Gastroesophageal sphincter (tissue), 4 donors: ENCODE measurements at regions not wholly inside any gene's neighbourhood (a gene's known extent, or its start where the extent isn't known, plus 50 kb on each side); places are given as distances from the start of the nearest gene placed in this dataset.
"Not testable (repeated sequence)": the region's sequence is repeated elsewhere in the genome, so short reads cannot be mapped to it uniquely, and the experiment has no call there.

Experiments
- ATAC-seq: fragments of 150-250 bp; one replicate; pipeline ENCODE4 v1.9.1; 2016; ENCODE audit warnings: mild to moderate bottlenecking, moderate library complexity
- H3K27ac ChIP-seq, 4 donors: fragments of 200-600 bp; sonication (generic) in 3 of 4; 1 replicate in 3 of 4; 2 replicates in 1 of 4; pipeline ENCODE4 v1.5.1; 2016 to 2019
- H3K27me3 ChIP-seq: fragments of 200-600 bp; sonication (generic); one replicate; pipeline ENCODE4 v1.5.1; 2019
- H3K36me3 ChIP-seq, 2 donors: fragments of 200-600 bp; sonication (generic); one replicate each; pipeline ENCODE4 v1.5.1; 2019; ENCODE audit warnings: control low read depth in 1 of 2
- H3K4me1 ChIP-seq, 3 donors: fragments of 200-600 bp; sonication (generic); 1 replicate in 2 of 3; 2 replicates in 1 of 3; pipeline ENCODE4 v1.5.1; 2016 to 2019; ENCODE audit warnings: control low read depth in 2 of 3
- H3K4me3 ChIP-seq, 2 donors: fragments of 200-600 bp; sonication (generic); one replicate each; pipeline ENCODE4 v1.5.1; 2019; ENCODE audit warnings: mild to moderate bottlenecking in 1 of 2, moderate library complexity in 1 of 2
- H3K9me3 ChIP-seq, 3 donors: fragments of 200-600 bp; sonication (generic); one replicate each; pipeline ENCODE4 v1.5.1; 2017 to 2019; ENCODE audit warnings: control low read depth in 2 of 3
- EP300 ChIP-seq: sonication (generic); formaldehyde crosslinking; IDR thresholded peaks from one replicate; pipeline ENCODE4 v1.6.1; 2017; ENCODE audit warnings: antibody characterized with exemption, mild to moderate bottlenecking
- POLR2A ChIP-seq, 2 donors: fragments of 450-650 bp; IDR thresholded peaks; one replicate each; pipeline ENCODE4 v1.6.1; 2017; ENCODE audit warnings: antibody characterized with exemption in 2 of 2, mild to moderate bottlenecking in 2 of 2, moderate library complexity in 1 of 2
- POLR2AphosphoS5 ChIP-seq: sonication (generic); formaldehyde crosslinking; IDR thresholded peaks from one replicate; pipeline ENCODE4 v1.6.1; 2017; ENCODE audit warnings: antibody characterized with exemption
- WGBS, 2 donors: methylation state at CpG; one replicate each; pipeline ENCODE4 v1.1.5; 2018; ENCODE audit warnings: low coverage in 1 of 2; 5-methylcytosine and 5-hydroxymethylcytosine counted together
- TF ChIP-seq, protein P1 (sequence below), 4 experiments: fragments of 200-600 bp in 2 of 4; fragments of 450-650 bp in 2 of 4; sonication (generic) in 1 of 4; IDR thresholded peaks; one replicate each; pipeline ENCODE4 v1.5.1; 2017 to 2019; ENCODE audit warnings: antibody characterized with exemption in 4 of 4, mild to moderate bottlenecking in 2 of 4, moderate library complexity in 2 of 4

DNA sequence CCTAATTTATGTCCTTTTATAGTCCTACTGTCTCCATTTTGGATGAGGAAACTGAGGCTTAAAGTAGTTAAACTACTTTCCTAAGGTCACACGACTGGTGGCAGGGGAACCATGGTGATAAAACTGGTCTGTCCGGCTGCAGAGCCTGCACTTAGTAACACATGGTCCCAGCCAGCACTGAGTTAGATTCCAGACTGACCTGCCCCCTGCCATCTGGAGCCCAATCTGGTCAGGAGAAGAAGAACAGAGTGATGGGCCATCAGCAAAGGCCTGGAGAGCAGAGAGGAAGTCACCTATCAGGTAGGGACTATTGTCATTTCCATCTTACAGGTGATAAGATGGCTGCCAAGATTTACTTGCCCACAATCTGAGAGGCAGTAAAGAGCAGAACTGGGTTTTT is 86.6 kb upstream of the SLC25A48 start:
- WGBS, 2 donors: 67 to 83% methylated on average over 1 to 2 of the region's 2 CpGs
- Histone ChIP-seq H3K9me3 (peaks cover 0 to 21% (median 0%) of the 10 kb centered on the region in 3 donors), H3K27me3 (no peaks in the 10 kb centered on the region), H3K4me1 (no peaks in the 10 kb centered on the region), H3K27ac (no peak overlapping the region), H3K4me3 (no peak overlapping the region), H3K36me3 (no peaks in the 10 kb centered on the region)
- no peak for TF ChIP-seq POLR2AphosphoS5
- TF ChIP-seq, protein P1, sequence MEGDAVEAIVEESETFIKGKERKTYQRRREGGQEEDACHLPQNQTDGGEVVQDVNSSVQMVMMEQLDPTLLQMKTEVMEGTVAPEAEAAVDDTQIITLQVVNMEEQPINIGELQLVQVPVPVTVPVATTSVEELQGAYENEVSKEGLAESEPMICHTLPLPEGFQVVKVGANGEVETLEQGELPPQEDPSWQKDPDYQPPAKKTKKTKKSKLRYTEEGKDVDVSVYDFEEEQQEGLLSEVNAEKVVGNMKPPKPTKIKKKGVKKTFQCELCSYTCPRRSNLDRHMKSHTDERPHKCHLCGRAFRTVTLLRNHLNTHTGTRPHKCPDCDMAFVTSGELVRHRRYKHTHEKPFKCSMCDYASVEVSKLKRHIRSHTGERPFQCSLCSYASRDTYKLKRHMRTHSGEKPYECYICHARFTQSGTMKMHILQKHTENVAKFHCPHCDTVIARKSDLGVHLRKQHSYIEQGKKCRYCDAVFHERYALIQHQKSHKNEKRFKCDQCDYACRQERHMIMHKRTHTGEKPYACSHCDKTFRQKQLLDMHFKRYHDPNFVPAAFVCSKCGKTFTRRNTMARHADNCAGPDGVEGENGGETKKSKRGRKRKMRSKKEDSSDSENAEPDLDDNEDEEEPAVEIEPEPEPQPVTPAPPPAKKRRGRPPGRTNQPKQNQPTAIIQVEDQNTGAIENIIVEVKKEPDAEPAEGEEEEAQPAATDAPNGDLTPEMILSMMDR (IDR thresholded peaks at IDR 0.05): no peak
- TF ChIP-seq POLR2A (IDR thresholded peaks at IDR 0.05): no peak
- no peak for TF ChIP-seq EP300
- no peak for ATAC-seq

DNA sequence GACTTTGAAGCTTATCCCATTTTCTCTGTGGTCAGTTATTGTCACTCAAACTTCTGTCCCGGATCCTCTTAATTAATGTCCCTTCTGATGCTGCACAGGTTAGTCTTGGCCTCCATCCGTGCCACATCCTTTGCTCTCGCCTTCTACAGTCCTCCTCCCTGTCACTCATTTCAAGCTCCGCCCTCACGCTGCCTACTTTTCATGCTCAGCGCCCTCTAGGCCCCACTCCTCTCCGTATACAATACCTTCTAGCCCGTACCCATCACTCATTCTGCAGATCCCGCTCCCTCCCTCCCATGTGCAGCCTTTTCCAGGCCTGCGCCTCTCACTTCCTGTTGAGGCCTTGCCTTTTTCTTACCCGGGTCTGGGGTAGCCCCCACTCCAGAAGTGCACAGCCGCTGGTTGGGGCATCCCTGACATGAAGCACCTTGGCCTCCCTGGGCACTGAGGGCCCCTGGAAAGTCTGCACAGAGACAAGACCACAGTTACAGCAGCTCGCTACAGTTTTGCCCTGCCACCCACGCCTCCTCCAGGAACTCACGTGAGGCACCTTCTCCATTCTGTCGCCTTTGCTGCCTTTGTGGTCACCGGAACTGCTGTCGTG is 88.5 kb upstream of the SLC25A48 start:
- TF ChIP-seq, protein P1 (IDR thresholded peaks at IDR 0.05): no peak
- TF ChIP-seq POLR2A (IDR thresholded peaks at IDR 0.05) (no peak), EP300 (no peak), POLR2AphosphoS5 (no peak)
- Histone ChIP-seq H3K4me1 (no peaks in the 10 kb centered on the region), H3K9me3 (peaks cover 0 to 21% (median 0%) of the 10 kb centered on the region in 3 donors), H3K36me3 (no peaks in the 10 kb centered on the region), H3K27me3 (no peaks in the 10 kb centered on the region), H3K4me3 (no peak overlapping the region), H3K27ac (no peak overlapping the region)
- no peak for ATAC-seq
- 95 to 96% methylated on average over 5 to 10 of the region's 18 CpGs for WGBS, 2 donors

DNA sequence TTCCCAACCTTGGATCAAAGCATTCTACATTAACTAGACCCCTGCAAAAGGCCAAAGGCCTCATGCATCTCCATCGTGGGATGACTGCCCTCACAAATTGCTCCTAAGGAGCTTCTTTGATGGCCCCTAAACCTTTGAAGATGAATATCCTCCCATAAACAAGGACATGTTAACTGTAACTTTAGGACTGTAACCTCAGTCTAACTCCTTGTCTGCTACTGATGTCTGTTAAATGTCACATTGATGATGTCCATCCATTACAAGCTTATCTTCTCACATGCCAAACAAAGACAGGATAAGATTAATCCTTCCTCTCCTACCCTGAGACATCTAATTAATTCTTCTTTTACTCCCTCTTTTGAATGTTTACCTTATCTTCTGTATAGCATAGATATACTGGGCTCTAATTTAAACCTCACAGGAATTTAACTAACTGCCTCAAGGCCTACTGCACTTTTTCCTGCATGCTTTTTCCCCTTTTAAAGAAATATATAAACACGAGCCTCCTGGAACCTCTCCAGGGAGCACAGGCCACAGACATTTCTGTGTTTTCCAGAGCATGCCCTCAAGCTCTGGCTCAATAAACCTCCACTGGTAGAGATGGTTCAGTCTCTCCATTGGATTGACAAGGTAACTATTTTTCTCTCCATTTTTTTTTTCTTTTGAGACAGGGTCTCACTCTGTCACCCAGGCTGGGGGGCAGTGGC is 90.6 kb upstream of the SLC25A48 start:
- H3K4me1 ChIP-seq: no peaks in the 10 kb centered on the region
- H3K27me3 ChIP-seq: no peaks in the 10 kb centered on the region
- no peak overlapping the region for H3K4me3 ChIP-seq
- TF ChIP-seq POLR2AphosphoS5 (no peak), EP300 (no peak), POLR2A (IDR thresholded peaks at IDR 0.05) (no peak)
- TF ChIP-seq, protein P1 (IDR thresholded peaks at IDR 0.05): no peak
- 0 to 7% methylated on average over 1 of the region's 2 CpGs for WGBS, 2 donors
- peaks cover 0 to 21% (median 0%) of the 10 kb centered on the region in 3 donors for H3K9me3 ChIP-seq
- ATAC-seq: no peak
- no peak overlapping the region for H3K27ac ChIP-seq
- no peaks in the 10 kb centered on the region for H3K36me3 ChIP-seq

DNA sequence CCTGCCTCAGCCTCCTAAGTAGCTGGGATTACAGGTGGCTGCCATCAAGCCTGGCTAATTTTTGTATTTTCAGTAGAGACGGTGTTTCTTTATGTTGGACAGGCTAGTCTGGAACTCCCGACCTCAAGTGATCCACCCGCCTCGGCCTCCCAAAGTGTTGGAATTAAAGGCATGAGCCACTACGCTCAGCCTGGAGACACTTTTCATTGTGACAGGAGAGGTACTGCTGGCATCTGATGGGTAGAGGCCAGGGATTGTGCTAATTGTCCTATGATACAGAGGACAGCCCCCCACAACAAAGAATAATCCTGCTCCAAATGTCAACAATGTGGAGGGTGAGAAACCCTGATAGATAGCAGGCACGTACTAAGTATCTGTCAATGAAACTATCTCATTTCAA is 91.3 kb upstream of the SLC25A48 start:
- Histone ChIP-seq H3K36me3 (no peaks in the 10 kb centered on the region), H3K27ac (no peak overlapping the region), H3K4me1 (no peaks in the 10 kb centered on the region), H3K9me3 (peaks cover 0 to 21% (median 0%) of the 10 kb centered on the region in 3 donors), H3K4me3 (no peak overlapping the region), H3K27me3 (no peaks in the 10 kb centered on the region)
- TF ChIP-seq POLR2A (IDR thresholded peaks at IDR 0.05) (no peak), EP300 (no peak), POLR2AphosphoS5 (no peak)
- TF ChIP-seq, protein P1 (IDR thresholded peaks at IDR 0.05): no peak
- no peak for ATAC-seq
- 56 to 88% methylated on average over 1 of the region's 6 CpGs for WGBS, 2 donors

DNA sequence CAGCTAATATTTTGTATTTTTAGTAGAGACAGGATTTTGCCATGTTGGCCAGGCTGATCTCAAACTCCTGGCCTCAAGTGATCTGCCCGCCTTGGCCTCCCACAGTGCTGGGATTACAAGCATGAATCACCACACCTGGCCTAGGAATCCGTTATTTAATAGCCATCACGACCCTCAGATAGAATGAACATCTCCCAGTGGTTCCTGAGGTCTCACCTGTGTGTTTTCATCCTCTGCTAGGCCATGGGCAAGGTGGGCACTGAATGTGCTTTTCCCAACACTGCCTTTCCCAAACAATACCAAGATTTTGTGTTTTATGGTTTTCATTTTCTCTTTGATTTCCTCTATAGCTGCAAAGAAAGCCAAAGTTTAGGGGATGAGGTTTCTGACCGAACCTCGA is 92.2 kb upstream of the SLC25A48 start:
- peaks cover 0 to 21% (median 0%) of the 10 kb centered on the region in 3 donors for H3K9me3 ChIP-seq
- 83 to 95% methylated on average over 3 to 5 of the region's 5 CpGs for WGBS, 2 donors
- ATAC-seq, H3K36me3 ChIP-seq, H3K4me3 ChIP-seq, H3K27ac ChIP-seq, H3K4me1 ChIP-seq, H3K27me3 ChIP-seq: not testable (repeated sequence)
